ENCODE measurements at regions not wholly inside any gene's neighbourhood (a gene's known extent, or its start where the extent isn't known, plus 50 kb on each side); places are given as distances from the start of the nearest gene placed in this dataset.
"Not testable (repeated sequence)": the region's sequence is repeated elsewhere in the genome, so short reads cannot be mapped to it uniquely, and the experiment has no call there.

- DNase-seq (ENCODE audit: low spot score) = no peak
- H3K27ac ChIP-seq = no peak overlapping the region
- H4K20me1 ChIP-seq (ENCODE audit: low read depth) = no peaks in the 10 kb centered on the region
- H3K4me1 ChIP-seq = peaks cover 6% of the 10 kb centered on the region
- H3K9me3 ChIP-seq (ENCODE audit: low read depth) = no peaks in the 10 kb centered on the region
- H3K4me3 Mint-ChIP-seq = no peak overlapping the region
- H3F3A ChIP-seq (ENCODE audit: low read depth) = peaks cover 6% of the 10 kb centered on the region
- H3K36me3 Mint-ChIP-seq = peaks cover 8% of the 10 kb centered on the region
- H3K27me3 Mint-ChIP-seq (ENCODE audit: insufficient read depth, low read depth) = no peaks in the 10 kb centered on the region
- H2AFZ ChIP-seq (replicated peaks) = no peak overlapping the region
- H3K27ac Mint-ChIP-seq = no peak overlapping the region
- H3K4me2 ChIP-seq = no peak overlapping the region
- TF ChIP-seq CTCF (IDR thresholded peaks at IDR 0.05) (no peak), EZH2 (IDR thresholded peaks at IDR 0.05) (no peak), EZH2phosphoT487 (IDR thresholded peaks at IDR 0.05) (no peak)
- no peak overlapping the region for H3K9ac ChIP-seq
- H3K9me3 Mint-ChIP-seq = peaks cover 17% of the 10 kb centered on the region
- no peaks in the 10 kb centered on the region for H3K79me2 ChIP-seq (ENCODE audit: low read depth)
- H3K4me1 Mint-ChIP-seq = peaks cover 7% of the 10 kb centered on the region
- no peaks in the 10 kb centered on the region for H3K36me3 ChIP-seq
- no peak overlapping the region for H3K4me3 ChIP-seq
- no peaks in the 10 kb centered on the region for H3K27me3 ChIP-seq
These were observed 130.9 kb upstream of the DAAM1 start for GRCh38 chr14:59057551-59057950.

GRCh38 chr14:59058776-59059175, 129.7 kb upstream of the DAAM1 start:
- not testable (repeated sequence) for H3K27me3 ChIP-seq; H3K4me3 Mint-ChIP-seq; DNase-seq (ENCODE audit: low spot score); H3K4me3 ChIP-seq; H3F3A ChIP-seq (ENCODE audit: low read depth); H3K4me1 ChIP-seq; H3K9ac ChIP-seq; H3K27me3 Mint-ChIP-seq (ENCODE audit: insufficient read depth, low read depth); H3K4me2 ChIP-seq; H3K36me3 Mint-ChIP-seq; H3K36me3 ChIP-seq; H2AFZ ChIP-seq (replicated peaks); H3K79me2 ChIP-seq (ENCODE audit: low read depth); H3K27ac Mint-ChIP-seq; H3K27ac ChIP-seq; H3K4me1 Mint-ChIP-seq; H4K20me1 ChIP-seq (ENCODE audit: low read depth)
- peaks cover 28% of the 10 kb centered on the region for H3K9me3 Mint-ChIP-seq
- peaks cover 12% of the 10 kb centered on the region for H3K9me3 ChIP-seq (ENCODE audit: low read depth)

- H3K27ac Mint-ChIP-seq = no peak overlapping the region
- peak overlapping the region; percentile 6 for H3K4me2 ChIP-seq
- no peaks in the 10 kb centered on the region for H3K27me3 ChIP-seq
- peaks cover 6% of the 10 kb centered on the region for H3F3A ChIP-seq (ENCODE audit: low read depth)
- no peaks in the 10 kb centered on the region for H4K20me1 ChIP-seq (ENCODE audit: low read depth)
- H3K79me2 ChIP-seq (ENCODE audit: low read depth) = no peaks in the 10 kb centered on the region
- peaks cover 8% of the 10 kb centered on the region for H3K36me3 Mint-ChIP-seq
- H2AFZ ChIP-seq (replicated peaks) = no peak overlapping the region
- H3K4me3 Mint-ChIP-seq = no peak overlapping the region
- no peak for TF ChIP-seq EZH2phosphoT487 (IDR thresholded peaks at IDR 0.05)
- TF ChIP-seq EZH2 (IDR thresholded peaks at IDR 0.05) = no peak
- no peak for TF ChIP-seq CTCF (IDR thresholded peaks at IDR 0.05)
- peaks cover 13% of the 10 kb centered on the region for H3K9me3 ChIP-seq (ENCODE audit: low read depth)
- H3K27me3 Mint-ChIP-seq (ENCODE audit: insufficient read depth, low read depth) = peaks cover 2% of the 10 kb centered on the region
- H3K36me3 ChIP-seq = peaks cover 5% of the 10 kb centered on the region
- H3K9ac ChIP-seq = no peak overlapping the region
- DNase-seq (ENCODE audit: low spot score) = peak; percentile 5
- peaks cover 6% of the 10 kb centered on the region for H3K4me1 ChIP-seq
- H3K9me3 Mint-ChIP-seq = peaks cover 30% of the 10 kb centered on the region
- no peak overlapping the region for H3K27ac ChIP-seq
- H3K4me1 Mint-ChIP-seq = peaks cover 7% of the 10 kb centered on the region
- H3K4me3 ChIP-seq = no peak overlapping the region
These were observed 127.6 kb upstream of the DAAM1 start for GRCh38 chr14:59060841-59061240.

- no peak for DNase-seq (ENCODE audit: low spot score)
- H3K27ac Mint-ChIP-seq = no peak overlapping the region
- H3K27me3 Mint-ChIP-seq (ENCODE audit: insufficient read depth, low read depth) = peaks cover 2% of the 10 kb centered on the region
- no peak overlapping the region for H3K4me3 Mint-ChIP-seq
- Histone ChIP-seq H3K4me2 (no peak overlapping the region), H3K9me3 (ENCODE audit: low read depth) (peaks cover 13% of the 10 kb centered on the region), H3K9ac (no peak overlapping the region), H3K36me3 (peaks cover 5% of the 10 kb centered on the region), H4K20me1 (ENCODE audit: low read depth) (no peaks in the 10 kb centered on the region), H3K4me1 (peaks cover 6% of the 10 kb centered on the region), H3K27ac (no peak overlapping the region), H2AFZ (replicated peaks) (no peak overlapping the region), H3K4me3 (no peak overlapping the region), H3K79me2 (ENCODE audit: low read depth) (no peaks in the 10 kb centered on the region), H3K27me3 (no peaks in the 10 kb centered on the region), H3F3A (ENCODE audit: low read depth) (peaks cover 6% of the 10 kb centered on the region)
- H3K36me3 Mint-ChIP-seq = peaks cover 8% of the 10 kb centered on the region
- H3K4me1 Mint-ChIP-seq = peaks cover 7% of the 10 kb centered on the region
- TF ChIP-seq EZH2 (IDR thresholded peaks at IDR 0.05) = no peak
- no peak for TF ChIP-seq EZH2phosphoT487 (IDR thresholded peaks at IDR 0.05)
- no peak for TF ChIP-seq CTCF (IDR thresholded peaks at IDR 0.05)
- peaks cover 30% of the 10 kb centered on the region for H3K9me3 Mint-ChIP-seq
These were observed 127.2 kb upstream of the DAAM1 start for GRCh38 chr14:59061292-59061691.

Data from neural progenitor cell (in vitro differentiated cells).